Fibroblast of lung (primary cell): ENCODE measurements at regions not wholly inside any gene's neighbourhood (a gene's known extent, or its start where the extent isn't known, plus 50 kb on each side); places are given as distances from the start of the nearest gene placed in this dataset.

Experiments
- DNase-seq, 2 donors: peaks; one replicate each; pipeline versions ENCODE4 v3.0.0 to v3.0.0-alpha.2; 2010; ENCODE audit warnings: low read depth in 2 of 2
- H2AFZ ChIP-seq: 2 replicates; pipeline ENCODE4 v1.5.1; 2012; ENCODE audit warnings: low read length, control low read depth, inconsistent platforms
- H3K27ac ChIP-seq: 2 replicates; pipeline ENCODE4 v1.5.1; 2011; ENCODE audit warnings: low read length, control low read depth; ENCODE audit not compliant: insufficient read depth
- H3K27me3 ChIP-seq: 2 replicates; pipeline ENCODE4 v1.5.1; 2011; ENCODE audit warnings: mild to moderate bottlenecking, low read length; ENCODE audit not compliant: control insufficient read depth, insufficient read depth
- H3K36me3 ChIP-seq: 2 replicates; pipeline ENCODE4 v1.5.1; 2011; ENCODE audit warnings: low read length; ENCODE audit not compliant: control insufficient read depth, insufficient read depth
- H3K4me1 ChIP-seq: 2 replicates; pipeline ENCODE4 v1.5.1; 2011; ENCODE audit warnings: low read length; ENCODE audit not compliant: control insufficient read depth, insufficient read depth; ENCODE audit errors: extremely low read depth
- H3K4me2 ChIP-seq: 2 replicates; pipeline ENCODE4 v1.5.1; 2011; ENCODE audit warnings: low read length, control low read depth; ENCODE audit not compliant: insufficient read depth; ENCODE audit errors: extremely low read depth
- H3K4me3 ChIP-seq, 4 experiments: fragments of 200-600 bp in 1 of 4; sonication (generic) in 1 of 4; replicated peaks in 1 of 4; 2 replicates each; pipeline ENCODE4 v1.5.1; 2011 to 2016; ENCODE audit warnings: low read length in 4 of 4, low read depth in 3 of 4, mild to moderate bottlenecking in 3 of 4, control low read depth in 2 of 4, inconsistent platforms in 1 of 4, mixed read lengths in 1 of 4; ENCODE audit not compliant: insufficient read depth in 1 of 4; ENCODE audit errors: control extremely low read depth in 1 of 4
- H3K79me2 ChIP-seq: 2 replicates; pipeline ENCODE4 v1.5.1; 2012; ENCODE audit warnings: mild to moderate bottlenecking, low read length, inconsistent platforms; ENCODE audit not compliant: control insufficient read depth, insufficient read depth
- H3K9ac ChIP-seq: 2 replicates; pipeline ENCODE4 v1.5.1; 2011; ENCODE audit warnings: mild to moderate bottlenecking, low read length, control low read depth; ENCODE audit not compliant: insufficient read depth
- H3K9me3 ChIP-seq: 2 replicates; pipeline ENCODE4 v1.5.1; 2012; ENCODE audit warnings: low read depth, low read length; ENCODE audit not compliant: control insufficient read depth, insufficient read depth
- H4K20me1 ChIP-seq: 2 replicates; pipeline ENCODE4 v1.5.1; 2011; ENCODE audit warnings: low read length; ENCODE audit not compliant: control insufficient read depth, insufficient read depth; ENCODE audit errors: extremely low read depth
- EZH2 ChIP-seq: IDR thresholded peaks from 2 replicates; pipeline ENCODE4 v1.5.1; 2012; ENCODE audit warnings: low read length, control low read depth, mild to moderate bottlenecking; ENCODE audit errors: missing control alignments
- TF ChIP-seq, protein P1 (sequence below), 2 donors: IDR thresholded peaks in 1 of 2; conservative IDR thresholded peaks in 1 of 2; 1 replicate in 1 of 2; 2 replicates in 1 of 2; pipeline ENCODE4 v1.5.1; 2011 to 2012; ENCODE audit warnings: low read length in 2 of 2, control low read depth in 1 of 2, inconsistent platforms in 1 of 2, low read depth in 1 of 2, mild to moderate bottlenecking in 1 of 2

DNA sequence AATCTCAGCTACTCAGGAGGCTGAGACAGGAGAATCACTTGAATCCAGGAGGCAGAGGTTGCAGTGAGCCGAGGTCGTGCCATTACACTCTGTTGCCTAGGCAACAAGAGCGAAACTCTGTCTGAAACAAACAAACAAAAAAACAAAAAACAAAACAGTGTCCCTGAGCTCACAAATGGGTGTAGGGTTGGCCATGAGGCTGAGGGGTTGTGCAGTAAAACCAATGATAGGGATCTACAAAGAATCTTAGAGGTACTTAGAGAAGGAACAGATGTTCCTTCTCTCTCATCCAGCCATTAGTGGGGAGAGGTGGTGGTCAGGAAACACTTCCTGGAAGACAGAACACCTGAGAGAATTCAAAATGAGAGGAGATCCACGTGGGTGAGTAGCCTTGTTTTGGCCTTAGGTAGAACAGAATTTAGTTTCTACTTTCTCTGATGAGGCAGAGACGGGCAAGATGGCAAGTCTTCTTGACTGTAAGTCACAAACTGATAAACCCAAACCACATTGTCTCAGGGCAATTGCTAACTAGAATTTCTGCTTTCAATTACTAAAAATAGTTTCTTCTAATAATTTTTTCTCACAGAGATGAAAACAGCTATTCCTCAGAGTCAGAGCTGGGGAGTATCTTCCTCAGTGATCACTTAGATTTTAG is 61.5 kb upstream of the PPM1B start:
- no peak for TF ChIP-seq EZH2
- TF ChIP-seq, protein P1, sequence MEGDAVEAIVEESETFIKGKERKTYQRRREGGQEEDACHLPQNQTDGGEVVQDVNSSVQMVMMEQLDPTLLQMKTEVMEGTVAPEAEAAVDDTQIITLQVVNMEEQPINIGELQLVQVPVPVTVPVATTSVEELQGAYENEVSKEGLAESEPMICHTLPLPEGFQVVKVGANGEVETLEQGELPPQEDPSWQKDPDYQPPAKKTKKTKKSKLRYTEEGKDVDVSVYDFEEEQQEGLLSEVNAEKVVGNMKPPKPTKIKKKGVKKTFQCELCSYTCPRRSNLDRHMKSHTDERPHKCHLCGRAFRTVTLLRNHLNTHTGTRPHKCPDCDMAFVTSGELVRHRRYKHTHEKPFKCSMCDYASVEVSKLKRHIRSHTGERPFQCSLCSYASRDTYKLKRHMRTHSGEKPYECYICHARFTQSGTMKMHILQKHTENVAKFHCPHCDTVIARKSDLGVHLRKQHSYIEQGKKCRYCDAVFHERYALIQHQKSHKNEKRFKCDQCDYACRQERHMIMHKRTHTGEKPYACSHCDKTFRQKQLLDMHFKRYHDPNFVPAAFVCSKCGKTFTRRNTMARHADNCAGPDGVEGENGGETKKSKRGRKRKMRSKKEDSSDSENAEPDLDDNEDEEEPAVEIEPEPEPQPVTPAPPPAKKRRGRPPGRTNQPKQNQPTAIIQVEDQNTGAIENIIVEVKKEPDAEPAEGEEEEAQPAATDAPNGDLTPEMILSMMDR (conservative IDR thresholded peaks at IDR 0.05 in 1 of 2, IDR thresholded peaks at IDR 0.05 in 1 of 2; ENCODE audit: low read depth in 1 of 2, low read length in 2 of 2) = no peak
- H4K20me1 ChIP-seq = no peaks in the 10 kb centered on the region
- H2AFZ ChIP-seq = no peak overlapping the region
- no peaks in the 10 kb centered on the region for H3K4me1 ChIP-seq
- H3K9me3 ChIP-seq = no peaks in the 10 kb centered on the region
- no peaks in the 10 kb centered on the region for H3K79me2 ChIP-seq
- no peaks in the 10 kb centered on the region for H3K36me3 ChIP-seq
- H3K4me2 ChIP-seq = no peak overlapping the region
- H3K27ac ChIP-seq = no peak overlapping the region
- DNase-seq = no peak
- no peak overlapping the region for H3K4me3 ChIP-seq
- H3K27me3 ChIP-seq = no peaks in the 10 kb centered on the region
- no peak overlapping the region for H3K9ac ChIP-seq

DNA sequence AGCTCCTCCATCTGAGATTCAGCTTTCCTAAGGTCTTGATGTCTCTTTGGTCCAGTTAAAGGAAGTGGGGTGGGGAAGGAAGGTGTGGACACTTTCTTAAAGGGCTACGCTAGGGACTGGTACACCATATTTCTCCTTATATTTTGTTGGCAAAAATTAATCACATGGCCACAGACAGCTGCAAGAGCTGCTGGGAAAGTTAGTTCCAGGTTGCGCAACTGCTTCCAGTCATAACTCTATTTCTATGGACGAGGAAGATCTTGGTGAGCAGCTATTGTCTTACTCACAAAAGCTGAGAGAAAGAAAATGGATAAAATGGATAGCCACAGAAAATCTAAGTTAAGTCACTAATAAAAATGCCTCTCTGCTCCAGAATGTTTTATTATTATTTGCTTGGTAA is 60.7 kb upstream of the PPM1B start:
- H3K4me1 ChIP-seq = no peaks in the 10 kb centered on the region
- H3K4me2 ChIP-seq = no peak overlapping the region
- no peak overlapping the region for H3K4me3 ChIP-seq
- H3K36me3 ChIP-seq = no peaks in the 10 kb centered on the region
- no peak overlapping the region for H2AFZ ChIP-seq
- no peaks in the 10 kb centered on the region for H3K79me2 ChIP-seq
- H4K20me1 ChIP-seq = no peaks in the 10 kb centered on the region
- no peak overlapping the region for H3K9ac ChIP-seq
- no peak overlapping the region for H3K27ac ChIP-seq
- H3K27me3 ChIP-seq = no peaks in the 10 kb centered on the region
- no peaks in the 10 kb centered on the region for H3K9me3 ChIP-seq
- DNase-seq = no peak
- TF ChIP-seq, protein P1 (conservative IDR thresholded peaks at IDR 0.05 in 1 of 2, IDR thresholded peaks at IDR 0.05 in 1 of 2; ENCODE audit: low read depth in 1 of 2, low read length in 2 of 2) = no peak
- TF ChIP-seq EZH2 = no peak

DNA sequence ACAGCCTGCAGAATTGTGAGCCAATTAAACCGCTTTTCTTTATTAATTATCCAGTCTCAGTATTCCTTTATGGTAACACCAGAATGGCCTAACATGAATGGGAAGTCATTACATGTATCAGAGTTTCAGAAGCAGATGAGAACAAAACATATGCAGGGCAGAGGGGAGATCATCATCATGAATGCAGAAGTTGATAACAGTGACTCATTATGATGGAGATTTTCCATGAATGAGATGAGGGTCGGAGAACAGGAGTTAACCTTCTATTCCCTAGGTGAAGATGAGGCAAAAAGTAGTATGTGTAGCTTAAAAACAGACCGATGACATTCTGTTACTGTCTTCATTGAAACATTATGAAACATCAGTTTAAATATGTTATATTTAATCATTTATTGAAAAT is 59.5 kb upstream of the PPM1B start:
- Histone ChIP-seq H3K27me3 (no peaks in the 10 kb centered on the region), H2AFZ (no peak overlapping the region), H3K4me3 (no peak overlapping the region), H3K9ac (no peak overlapping the region), H3K4me1 (no peaks in the 10 kb centered on the region), H4K20me1 (no peaks in the 10 kb centered on the region), H3K4me2 (no peak overlapping the region), H3K27ac (no peak overlapping the region), H3K9me3 (no peaks in the 10 kb centered on the region), H3K79me2 (no peaks in the 10 kb centered on the region), H3K36me3 (no peaks in the 10 kb centered on the region)
- TF ChIP-seq, protein P1 (conservative IDR thresholded peaks at IDR 0.05 in 1 of 2, IDR thresholded peaks at IDR 0.05 in 1 of 2; ENCODE audit: low read depth in 1 of 2, low read length in 2 of 2) = no peak
- TF ChIP-seq EZH2 = no peak
- DNase-seq = no peak
